Fibroblast of the aortic adventitia (primary cell): ENCODE measurements at regions not wholly inside any gene's neighbourhood (a gene's known extent, or its start where the extent isn't known, plus 50 kb on each side); places are given as distances from the start of the nearest gene placed in this dataset.

Source experiments
- DNase-seq: peaks from one replicate; pipeline ENCODE4 v3.0.0-alpha.2; 2010; ENCODE audit warnings: low read depth
- H3K4me3 ChIP-seq: 2 replicates; pipeline ENCODE4 v1.5.1; 2011; ENCODE audit warnings: low read depth, mild to moderate bottlenecking, control low read depth, low read length, moderate library complexity
- CTCF ChIP-seq: IDR thresholded peaks from 2 replicates; pipeline ENCODE4 v1.5.1; 2011; ENCODE audit warnings: mild to moderate bottlenecking, low read length, control low read depth, inconsistent platforms; ENCODE audit not compliant: insufficient read depth

- no peak overlapping the region for H3K4me3 ChIP-seq
- DNase-seq, result no peak
- no peak for TF ChIP-seq CTCF
Observed at GRCh38 chr2:221198309-221198708, 373.8 kb downstream of the EPHA4 start.

GRCh38 chr2:221200184-221200839 is 371.8 kb downstream of the EPHA4 start:
- no peak overlapping the region for H3K4me3 ChIP-seq
- no peak for TF ChIP-seq CTCF
- DNase-seq, result no peak

- DNase-seq, result no peak
- no peak overlapping the region for H3K4me3 ChIP-seq
- no peak for TF ChIP-seq CTCF
Observed at GRCh38 chr2:221202431-221202830, 369.7 kb downstream of the EPHA4 start.

- H3K4me3 ChIP-seq, result no peak overlapping the region
- TF ChIP-seq CTCF, result no peak
- DNase-seq, result no peak
Observed at GRCh38 chr2:221203125-221203524, 369.0 kb downstream of the EPHA4 start.

- H3K4me3 ChIP-seq, result no peak overlapping the region
- no peak for TF ChIP-seq CTCF
- no peak for DNase-seq
Observed at GRCh38 chr2:221203856-221204255, 368.2 kb downstream of the EPHA4 start.

GRCh38 chr2:221204699-221205098 is 367.4 kb downstream of the EPHA4 start:
- no peak for TF ChIP-seq CTCF
- DNase-seq, result no peak
- H3K4me3 ChIP-seq, result no peak overlapping the region

GRCh38 chr2:221205103-221205673 is 366.9 kb downstream of the EPHA4 start:
- no peak for DNase-seq
- TF ChIP-seq CTCF, result no peak
- H3K4me3 ChIP-seq, result no peak overlapping the region
